Duodenal mucosa (tissue), 2 donors: ENCODE measurements at regions not wholly inside any gene's neighbourhood (a gene's known extent, or its start where the extent isn't known, plus 50 kb on each side); places are given as distances from the start of the nearest gene placed in this dataset.

Source experiments
- H3K27ac ChIP-seq: one replicate; pipeline ENCODE4 v1.7.0; 2013; ENCODE audit warnings: low read depth, low read length
- H3K27me3 ChIP-seq, 2 donors: one replicate each; pipeline ENCODE4 v1.7.0; 2013; ENCODE audit warnings: low read length in 2 of 2, control low read depth in 1 of 2; ENCODE audit not compliant: insufficient read depth in 2 of 2, control insufficient read depth in 1 of 2
- H3K36me3 ChIP-seq, 2 donors: one replicate each; pipeline ENCODE4 v1.7.0; 2013; ENCODE audit warnings: low read length in 2 of 2, control low read depth in 1 of 2; ENCODE audit not compliant: insufficient read depth in 2 of 2, control insufficient read depth in 1 of 2
- H3K4me1 ChIP-seq, 2 donors: one replicate each; pipeline ENCODE4 v1.7.0; 2013; ENCODE audit warnings: low read length in 2 of 2, control low read depth in 1 of 2; ENCODE audit not compliant: insufficient read depth in 2 of 2, control insufficient read depth in 1 of 2
- H3K4me3 ChIP-seq, 2 donors: one replicate each; pipeline ENCODE4 v1.7.0; 2013; ENCODE audit warnings: low read length in 2 of 2, low read depth in 1 of 2
- H3K9ac ChIP-seq, 2 donors: one replicate each; pipeline ENCODE4 v1.7.0; 2013; ENCODE audit warnings: low read length in 2 of 2, low read depth in 1 of 2
- H3K9me3 ChIP-seq, 2 donors: one replicate each; pipeline ENCODE4 v1.7.0; 2013; ENCODE audit warnings: low read length in 2 of 2, control low read depth in 1 of 2; ENCODE audit not compliant: control insufficient read depth in 1 of 2

GRCh38 chr5:67964619-67965018 lies 250.9 kb upstream of the PIK3R1 start:
- Histone ChIP-seq H3K27me3 (no peaks in the 10 kb centered on the region), H3K4me3 (peak overlapping the region; percentile 0 to 6), H3K4me1 (peaks cover 12 to 17% of the 10 kb centered on the region in 2 donors), H3K9ac (no peak overlapping the region), H3K27ac (no peak overlapping the region), H3K9me3 (no peaks in the 10 kb centered on the region), H3K36me3 (no peaks in the 10 kb centered on the region)

GRCh38 chr5:67963789-67964519 lies 251.6 kb upstream of the PIK3R1 start:
- no peak overlapping the region for H3K27ac ChIP-seq
- H3K36me3 ChIP-seq: no peaks in the 10 kb centered on the region
- H3K4me1 ChIP-seq: peaks cover 12 to 17% of the 10 kb centered on the region in 2 donors
- no peak overlapping the region for H3K9ac ChIP-seq
- H3K9me3 ChIP-seq: no peaks in the 10 kb centered on the region
- H3K4me3 ChIP-seq: peak overlapping the region; percentile 0 to 6
- no peaks in the 10 kb centered on the region for H3K27me3 ChIP-seq

- H3K27ac ChIP-seq: no peak overlapping the region
These were observed 254.6 kb upstream of the PIK3R1 start for GRCh38 chr5:67960939-67961338.

DNA sequence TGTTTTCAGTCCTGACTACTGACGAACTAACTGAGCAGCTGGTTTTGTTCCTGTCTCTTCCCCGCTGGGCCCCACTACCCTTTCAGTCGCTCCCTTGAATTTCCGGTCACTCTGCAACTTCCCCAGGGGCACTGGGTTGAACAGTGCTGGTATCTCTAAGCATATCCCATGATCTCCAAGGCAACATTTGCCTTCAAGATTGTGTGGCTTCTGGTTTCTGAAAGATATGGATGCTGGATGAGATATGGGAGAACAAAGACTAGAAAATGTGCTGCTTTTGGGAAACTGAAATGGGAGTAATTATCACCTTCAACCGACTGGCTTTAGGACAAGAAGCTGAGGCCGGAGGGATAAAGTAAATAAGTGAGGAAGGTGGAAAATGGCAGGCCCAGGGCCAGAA lies 258.2 kb upstream of the PIK3R1 start:
- no peaks in the 10 kb centered on the region for H3K4me1 ChIP-seq
- H3K4me3 ChIP-seq: no peak overlapping the region
- H3K9ac ChIP-seq: no peak overlapping the region
- no peaks in the 10 kb centered on the region for H3K27me3 ChIP-seq
- H3K9me3 ChIP-seq: no peaks in the 10 kb centered on the region
- no peaks in the 10 kb centered on the region for H3K36me3 ChIP-seq
- no peak overlapping the region for H3K27ac ChIP-seq

More at GRCh38 chr5:67960939-67961338, 254.6 kb upstream of the PIK3R1 start:
- Histone ChIP-seq H3K36me3 (no peaks in the 10 kb centered on the region), H3K9me3 (no peaks in the 10 kb centered on the region), H3K9ac (no peak overlapping the region), H3K27me3 (no peaks in the 10 kb centered on the region), H3K4me3 (no peak overlapping the region), H3K4me1 (peaks cover 12 to 14% of the 10 kb centered on the region in 2 donors)

- Histone ChIP-seq H3K27ac (no peak overlapping the region), H3K4me3 (no peak overlapping the region), H3K9ac (no peak overlapping the region), H3K27me3 (no peaks in the 10 kb centered on the region), H3K36me3 (no peaks in the 10 kb centered on the region), H3K9me3 (no peaks in the 10 kb centered on the region), H3K4me1 (no peaks in the 10 kb centered on the region)
These were observed 261.2 kb upstream of the PIK3R1 start for GRCh38 chr5:67954351-67954750.

- H3K4me1 ChIP-seq: no peaks in the 10 kb centered on the region
- no peaks in the 10 kb centered on the region for H3K36me3 ChIP-seq
- no peaks in the 10 kb centered on the region for H3K9me3 ChIP-seq
- H3K9ac ChIP-seq: no peak overlapping the region
- H3K27ac ChIP-seq: no peak overlapping the region
- H3K4me3 ChIP-seq: no peak overlapping the region
- H3K27me3 ChIP-seq: no peaks in the 10 kb centered on the region
These were observed 273.1 kb upstream of the PIK3R1 start for GRCh38 chr5:67942421-67942820.

GRCh38 chr5:67941614-67942401 lies 273.7 kb upstream of the PIK3R1 start:
- H3K36me3 ChIP-seq: no peaks in the 10 kb centered on the region
- no peak overlapping the region for H3K27ac ChIP-seq
- no peaks in the 10 kb centered on the region for H3K4me1 ChIP-seq

DNA sequence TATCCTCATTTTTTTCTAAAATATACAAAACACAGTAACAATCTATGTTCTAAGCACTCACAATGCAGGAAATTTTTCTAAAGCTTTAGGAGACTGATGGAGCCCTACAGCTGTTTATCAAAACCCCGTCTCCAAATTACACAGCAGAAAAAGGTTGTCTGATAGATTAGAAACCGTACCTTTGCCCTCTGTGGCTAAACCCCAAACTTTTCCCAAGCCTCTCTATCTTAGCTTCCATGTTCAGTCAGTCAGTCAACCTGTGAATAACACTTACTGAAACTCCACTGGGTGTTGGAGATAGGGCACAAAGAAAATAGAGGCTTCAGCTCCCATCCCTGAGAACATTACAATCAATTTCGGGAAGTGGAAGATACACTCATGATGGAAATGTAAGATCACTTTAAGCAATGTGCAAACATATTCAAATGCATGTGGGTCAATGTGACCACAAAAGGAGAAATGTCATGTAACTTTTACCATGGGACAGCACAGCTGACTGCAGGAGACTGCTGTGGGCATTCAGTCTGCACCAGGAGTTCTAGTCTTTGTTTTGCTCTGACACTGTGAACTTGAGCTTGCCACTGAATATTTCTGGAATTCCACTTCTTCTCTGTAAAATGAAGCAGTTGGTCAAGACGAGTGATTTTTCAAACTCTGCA lies 279.5 kb upstream of the PIK3R1 start:
- Histone ChIP-seq H3K4me3 (no peak overlapping the region), H3K9me3 (no peaks in the 10 kb centered on the region), H3K4me1 (peaks cover 0 to 8% of the 10 kb centered on the region in 2 donors), H3K36me3 (no peaks in the 10 kb centered on the region), H3K27ac (no peak overlapping the region), H3K9ac (no peak overlapping the region), H3K27me3 (no peaks in the 10 kb centered on the region)

More at GRCh38 chr5:67941614-67942401, 273.7 kb upstream of the PIK3R1 start:
- H3K9me3 ChIP-seq: no peaks in the 10 kb centered on the region
- H3K27me3 ChIP-seq: no peaks in the 10 kb centered on the region
- no peak overlapping the region for H3K4me3 ChIP-seq
- H3K9ac ChIP-seq: no peak overlapping the region

DNA sequence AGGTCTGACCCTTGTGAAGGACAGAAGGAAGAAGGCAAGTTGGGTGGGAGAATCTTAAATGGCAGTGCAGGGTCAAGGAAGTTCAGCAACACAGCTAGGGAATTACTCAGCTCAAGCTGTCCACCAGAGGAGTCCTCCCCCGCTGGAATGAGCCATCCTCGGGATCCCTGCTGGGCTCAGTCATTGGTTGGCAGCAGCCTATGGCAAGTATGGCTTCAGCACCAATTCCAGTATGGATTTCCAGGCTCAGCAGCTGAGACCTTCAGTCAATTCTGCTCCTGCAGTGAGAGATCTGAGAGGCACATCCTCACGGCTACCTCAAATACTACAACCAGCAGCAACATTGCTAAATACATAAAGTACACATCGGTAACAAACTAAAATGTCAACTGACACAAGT lies 280.6 kb upstream of the PIK3R1 start:
- Histone ChIP-seq H3K4me3 (no peak overlapping the region), H3K4me1 (peaks cover 0 to 8% of the 10 kb centered on the region in 2 donors), H3K27ac (no peak overlapping the region), H3K9me3 (no peaks in the 10 kb centered on the region), H3K27me3 (no peaks in the 10 kb centered on the region), H3K9ac (no peak overlapping the region), H3K36me3 (no peaks in the 10 kb centered on the region)

- no peak overlapping the region for H3K27ac ChIP-seq
- peaks cover 0 to 6% of the 10 kb centered on the region in 2 donors for H3K4me1 ChIP-seq
- H3K36me3 ChIP-seq: no peaks in the 10 kb centered on the region
- no peak overlapping the region for H3K4me3 ChIP-seq
- H3K9ac ChIP-seq: no peak overlapping the region
- H3K9me3 ChIP-seq: no peaks in the 10 kb centered on the region
- no peaks in the 10 kb centered on the region for H3K27me3 ChIP-seq
These were observed 290.0 kb upstream of the PIK3R1 start for GRCh38 chr5:67925511-67925910.
